DOHH2 (cell line): ENCODE measurements at regions not wholly inside any gene's neighbourhood (a gene's known extent, or its start where the extent isn't known, plus 50 kb on each side); places are given as distances from the start of the nearest gene placed in this dataset.

Source experiments
- CTCF ChIP-seq: fragments of 200-600 bp; sonication (generic); IDR thresholded peaks from one replicate; pipeline ENCODE4 v1.5.1; 2014; ENCODE audit warnings: antibody characterized with exemption, mild to moderate bottlenecking, low read depth, low read length; ENCODE audit not compliant: poor library complexity, severe bottlenecking
- EZH2phosphoT487 ChIP-seq: fragments of 200-600 bp; sonication (generic); IDR thresholded peaks from 2 replicates; pipeline ENCODE4 v1.6.1; 2017; ENCODE audit warnings: borderline replicate concordance, mild to moderate bottlenecking, antibody characterized with exemption, low read length, moderate library complexity, mixed read lengths

GRCh38 chr4:20358110-20358509, 106.4 kb downstream of the SLIT2 start:
- no peak for TF ChIP-seq CTCF
- no peak for TF ChIP-seq EZH2phosphoT487
